Sigmoid colon (tissue), 6 donors: ENCODE measurements at regions not wholly inside any gene's neighbourhood (a gene's known extent, or its start where the extent isn't known, plus 50 kb on each side); places are given as distances from the start of the nearest gene placed in this dataset.

Experiments
- DNase-seq: peaks from one replicate; pipeline ENCODE4 v3.0.0-alpha.2; 2019
- H3K27ac ChIP-seq, 4 donors: fragments of 200-600 bp; sonication (generic); one replicate each; pipeline ENCODE4 v1.5.1; 2016 to 2019; ENCODE audit warnings: mild to moderate bottlenecking in 1 of 4
- H3K27me3 ChIP-seq, 3 donors: fragments of 200-600 bp; sonication (generic); one replicate each; pipeline ENCODE4 v1.5.1; 2019; ENCODE audit warnings: mild to moderate bottlenecking in 1 of 3
- H3K36me3 ChIP-seq, 4 donors: fragments of 200-600 bp; sonication (generic); one replicate each; pipeline ENCODE4 v1.5.1; 2016 to 2019
- H3K4me1 ChIP-seq, 4 donors: fragments of 200-600 bp; sonication (generic); one replicate each; pipeline ENCODE4 v1.5.1; 2017 to 2019
- H3K4me3 ChIP-seq, 4 donors: fragments of 200-600 bp; sonication (generic); one replicate each; pipeline ENCODE4 v1.5.1; 2017 to 2019; ENCODE audit warnings: mild to moderate bottlenecking in 2 of 4, moderate library complexity in 1 of 4
- H3K9me3 ChIP-seq, 4 donors: fragments of 200-600 bp in 3 of 4; sonication (generic) in 3 of 4; one replicate each; pipeline versions ENCODE4 v1.5.1 to v1.6.1; 2013 to 2019
- EP300 ChIP-seq, 4 donors: sonication (generic); formaldehyde crosslinking; IDR thresholded peaks; one replicate each; pipeline ENCODE4 v1.6.1; 2017; ENCODE audit warnings: antibody characterized with exemption in 4 of 4
- POLR2A ChIP-seq, 2 donors: fragments of 450-650 bp; IDR thresholded peaks; one replicate each; pipeline ENCODE4 v1.6.1; 2016; ENCODE audit warnings: antibody characterized with exemption in 2 of 2, mild to moderate bottlenecking in 2 of 2, moderate library complexity in 2 of 2
- POLR2AphosphoS5 ChIP-seq, 4 donors: sonication (generic); formaldehyde crosslinking; IDR thresholded peaks; one replicate each; pipeline ENCODE4 v1.6.1; 2017; ENCODE audit warnings: antibody characterized with exemption in 4 of 4
- WGBS, 2 donors: extraction: QIAGEN DNeasy Blood & Tissue Kit; methylation state at CpG; one replicate each; pipeline ENCODE4 v1.1.7; 2013; 5-methylcytosine and 5-hydroxymethylcytosine counted together
- intact Hi-C: fragments of 100-400 bp; cut with DNase I; formaldehyde crosslinking; loops from one replicate; pipeline ENCODE4 v1.15.1; 2023
- TF ChIP-seq, protein P1 (sequence below), 4 experiments: fragments of 450-650 bp in 3 of 4; fragments of 200-600 bp in 1 of 4; IDR thresholded peaks; one replicate each; pipeline ENCODE4 v1.5.1; 2016 to 2019; ENCODE audit warnings: antibody characterized with exemption in 4 of 4, mild to moderate bottlenecking in 3 of 4, moderate library complexity in 2 of 4
- donor health status: healthy with polysubstance abuse.
- donor health status: healthy.

DNA sequence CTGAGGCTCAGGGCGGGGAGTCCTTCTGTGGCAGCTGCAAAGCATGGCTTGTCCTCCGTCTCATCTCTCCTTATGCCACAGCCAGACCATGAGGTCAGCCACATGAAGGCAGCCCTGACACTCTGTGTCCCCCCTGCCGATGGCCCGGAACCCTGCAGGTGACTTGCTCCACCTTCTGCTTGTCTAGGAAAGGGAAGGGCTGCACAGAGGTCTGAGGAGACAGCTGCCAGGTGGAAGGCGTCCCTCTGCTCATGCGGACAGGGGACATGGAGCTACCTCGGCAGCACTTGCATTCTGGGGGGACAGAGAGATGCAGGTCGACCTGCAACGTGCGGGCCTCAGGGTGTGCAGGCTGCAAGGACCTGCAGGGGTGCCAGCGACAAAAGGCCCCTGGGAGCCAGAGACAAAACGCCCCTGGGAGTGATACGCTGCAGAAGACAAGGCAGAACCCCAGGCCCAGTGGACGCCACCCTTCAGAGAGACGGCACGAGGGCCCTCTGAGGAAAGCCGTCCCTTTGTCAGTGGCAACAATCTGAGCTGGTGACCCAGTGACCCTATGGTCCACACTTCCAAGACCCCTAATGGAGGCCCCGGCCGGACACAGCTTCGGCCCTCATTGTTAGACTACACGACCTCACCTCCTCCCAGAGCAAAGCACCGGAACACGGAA is 205.2 kb upstream of the PPP2R2D start:
- no peaks in the 10 kb centered on the region for H3K9me3 ChIP-seq
- intact Hi-C loops = no loop called here
- H3K4me1 ChIP-seq = no peaks in the 10 kb centered on the region
- H3K4me3 ChIP-seq = no peak overlapping the region
- peaks cover 0 to 4% (median 0%) of the 10 kb centered on the region in 3 donors for H3K27me3 ChIP-seq
- 73 to 89% methylated on average over 23 of the region's 23 CpGs for WGBS, 2 donors
- no peak overlapping the region for H3K27ac ChIP-seq
- DNase-seq = no peak
- H3K36me3 ChIP-seq = no peaks in the 10 kb centered on the region
- TF ChIP-seq POLR2AphosphoS5 (IDR thresholded peaks at IDR 0.05) (no peak), POLR2A (IDR thresholded peaks at IDR 0.05) (no peak), EP300 (IDR thresholded peaks at IDR 0.05) (no peak)
- TF ChIP-seq, protein P1, sequence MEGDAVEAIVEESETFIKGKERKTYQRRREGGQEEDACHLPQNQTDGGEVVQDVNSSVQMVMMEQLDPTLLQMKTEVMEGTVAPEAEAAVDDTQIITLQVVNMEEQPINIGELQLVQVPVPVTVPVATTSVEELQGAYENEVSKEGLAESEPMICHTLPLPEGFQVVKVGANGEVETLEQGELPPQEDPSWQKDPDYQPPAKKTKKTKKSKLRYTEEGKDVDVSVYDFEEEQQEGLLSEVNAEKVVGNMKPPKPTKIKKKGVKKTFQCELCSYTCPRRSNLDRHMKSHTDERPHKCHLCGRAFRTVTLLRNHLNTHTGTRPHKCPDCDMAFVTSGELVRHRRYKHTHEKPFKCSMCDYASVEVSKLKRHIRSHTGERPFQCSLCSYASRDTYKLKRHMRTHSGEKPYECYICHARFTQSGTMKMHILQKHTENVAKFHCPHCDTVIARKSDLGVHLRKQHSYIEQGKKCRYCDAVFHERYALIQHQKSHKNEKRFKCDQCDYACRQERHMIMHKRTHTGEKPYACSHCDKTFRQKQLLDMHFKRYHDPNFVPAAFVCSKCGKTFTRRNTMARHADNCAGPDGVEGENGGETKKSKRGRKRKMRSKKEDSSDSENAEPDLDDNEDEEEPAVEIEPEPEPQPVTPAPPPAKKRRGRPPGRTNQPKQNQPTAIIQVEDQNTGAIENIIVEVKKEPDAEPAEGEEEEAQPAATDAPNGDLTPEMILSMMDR (IDR thresholded peaks at IDR 0.05) = no peak

- peaks cover 0 to 11% (median 5%) of the 10 kb centered on the region in 3 donors for H3K27me3 ChIP-seq
- DNase-seq = no peak
- no peaks in the 10 kb centered on the region for H3K36me3 ChIP-seq
- TF ChIP-seq POLR2A (IDR thresholded peaks at IDR 0.05) (no peak), POLR2AphosphoS5 (IDR thresholded peaks at IDR 0.05) (no peak), EP300 (IDR thresholded peaks at IDR 0.05) (no peak)
- TF ChIP-seq, protein P1 (IDR thresholded peaks at IDR 0.05) = no peak
- no peak overlapping the region for H3K4me3 ChIP-seq
- H3K4me1 ChIP-seq = no peaks in the 10 kb centered on the region
- H3K9me3 ChIP-seq = no peaks in the 10 kb centered on the region
- H3K27ac ChIP-seq = no peak overlapping the region
- 48 to 74% methylated on average over 21 of the region's 21 CpGs for WGBS, 2 donors
- intact Hi-C loops = no loop called here
These were observed 203.2 kb upstream of the PPP2R2D start for GRCh38 chr10:131697476-131698128.

DNA sequence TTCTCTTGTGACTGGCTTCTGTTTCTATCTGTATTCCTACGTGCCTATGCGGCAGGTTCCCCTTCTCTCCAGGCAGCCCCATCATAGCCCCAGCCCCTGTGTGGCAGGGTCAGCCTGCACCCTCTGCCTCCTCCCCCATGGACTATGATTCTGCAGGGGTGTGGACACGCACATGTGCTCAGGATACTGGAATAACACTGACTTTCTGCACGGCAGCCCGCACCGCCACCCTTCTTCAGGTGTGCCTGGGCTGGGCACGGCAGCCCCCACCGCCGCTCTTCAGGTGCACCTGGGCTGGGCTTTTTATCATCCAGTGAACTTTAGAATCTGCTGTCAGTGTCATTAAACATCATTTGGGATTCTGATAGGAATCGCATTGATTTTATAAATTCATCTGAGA is 202.6 kb upstream of the PPP2R2D start:
- no peak for DNase-seq

DNA sequence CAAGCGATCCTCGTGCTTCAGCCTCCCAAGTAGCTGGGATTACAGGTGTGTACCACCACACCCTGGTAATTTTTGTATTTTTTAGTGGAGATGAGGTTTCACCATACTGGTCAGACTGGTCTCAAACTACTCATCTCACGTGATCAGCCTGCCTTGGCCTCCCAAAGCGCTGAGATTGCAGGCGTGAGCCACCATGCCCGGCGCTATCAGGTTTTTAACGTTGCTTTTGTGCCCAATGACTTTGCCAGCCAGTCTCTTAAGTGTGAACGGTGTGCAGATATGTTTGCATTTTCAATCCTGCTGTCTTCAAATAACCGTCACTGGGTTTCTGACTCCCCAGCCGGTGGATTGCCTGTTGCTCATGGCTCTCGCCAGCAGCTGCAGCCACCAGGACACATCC is 201.8 kb upstream of the PPP2R2D start:
- intact Hi-C loops = no loop called here
- DNase-seq = no peak

More for the DNA sequence above, 202.6 kb upstream of the PPP2R2D start:
- no peak for TF ChIP-seq EP300 (IDR thresholded peaks at IDR 0.05)
- WGBS, 2 donors = 50 to 85% methylated on average over 10 of the region's 10 CpGs
- Histone ChIP-seq H3K9me3 (no peaks in the 10 kb centered on the region), H3K27me3 (peaks cover 0 to 10% (median 5%) of the 10 kb centered on the region in 3 donors), H3K4me1 (no peaks in the 10 kb centered on the region), H3K36me3 (no peaks in the 10 kb centered on the region), H3K27ac (no peak overlapping the region), H3K4me3 (no peak overlapping the region)
- intact Hi-C loops = no loop called here

DNA sequence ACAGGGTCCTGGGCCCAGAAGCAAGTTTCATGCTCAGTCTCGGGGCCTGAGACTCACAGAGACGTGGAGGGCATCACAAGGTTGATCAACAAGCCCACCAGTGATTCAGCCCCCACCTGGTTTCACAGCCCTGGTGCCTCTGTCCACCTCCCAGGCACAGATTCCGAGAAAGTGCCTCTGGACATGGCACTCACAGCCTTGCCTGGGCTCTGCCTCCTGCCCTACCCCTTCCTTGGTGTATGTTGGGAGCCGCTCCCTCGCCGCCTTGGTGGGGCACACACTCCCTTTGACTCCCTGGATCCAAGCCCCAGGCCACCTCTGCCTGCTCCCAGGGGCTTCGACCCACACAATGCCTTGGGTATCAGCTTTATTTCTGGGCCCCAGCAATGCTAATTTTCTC is 200.8 kb upstream of the PPP2R2D start:
- Histone ChIP-seq H3K36me3 (no peaks in the 10 kb centered on the region), H3K4me1 (no peaks in the 10 kb centered on the region), H3K9me3 (no peaks in the 10 kb centered on the region), H3K27ac (no peak overlapping the region), H3K27me3 (peaks cover 0 to 18% (median 5%) of the 10 kb centered on the region in 3 donors), H3K4me3 (no peak overlapping the region)
- intact Hi-C loops = no loop called here
- no peak for DNase-seq
- 79 to 82% methylated on average over 7 of the region's 7 CpGs for WGBS, 2 donors
- TF ChIP-seq, protein P1 (IDR thresholded peaks at IDR 0.05) = no peak
- no peak for TF ChIP-seq POLR2A (IDR thresholded peaks at IDR 0.05)
- no peak for TF ChIP-seq EP300 (IDR thresholded peaks at IDR 0.05)
- no peak for TF ChIP-seq POLR2AphosphoS5 (IDR thresholded peaks at IDR 0.05)

More for the DNA sequence above, 201.8 kb upstream of the PPP2R2D start:
- TF ChIP-seq, protein P1 (IDR thresholded peaks at IDR 0.05) = no peak
- TF ChIP-seq EP300 (IDR thresholded peaks at IDR 0.05) = no peak
- TF ChIP-seq POLR2AphosphoS5 (IDR thresholded peaks at IDR 0.05) = no peak
- no peak for TF ChIP-seq POLR2A (IDR thresholded peaks at IDR 0.05)
- no peaks in the 10 kb centered on the region for H3K4me1 ChIP-seq
- 86 to 93% methylated on average over 12 of the region's 12 CpGs for WGBS, 2 donors
- H3K27me3 ChIP-seq = peaks cover 0 to 18% (median 5%) of the 10 kb centered on the region in 3 donors
- no peaks in the 10 kb centered on the region for H3K9me3 ChIP-seq
- H3K36me3 ChIP-seq = no peaks in the 10 kb centered on the region
- no peak overlapping the region for H3K4me3 ChIP-seq
- no peak overlapping the region for H3K27ac ChIP-seq
